ENCODE measurements at regions not wholly inside any gene's neighbourhood (a gene's known extent, or its start where the extent isn't known, plus 50 kb on each side); places are given as distances from the start of the nearest gene placed in this dataset.

DNA sequence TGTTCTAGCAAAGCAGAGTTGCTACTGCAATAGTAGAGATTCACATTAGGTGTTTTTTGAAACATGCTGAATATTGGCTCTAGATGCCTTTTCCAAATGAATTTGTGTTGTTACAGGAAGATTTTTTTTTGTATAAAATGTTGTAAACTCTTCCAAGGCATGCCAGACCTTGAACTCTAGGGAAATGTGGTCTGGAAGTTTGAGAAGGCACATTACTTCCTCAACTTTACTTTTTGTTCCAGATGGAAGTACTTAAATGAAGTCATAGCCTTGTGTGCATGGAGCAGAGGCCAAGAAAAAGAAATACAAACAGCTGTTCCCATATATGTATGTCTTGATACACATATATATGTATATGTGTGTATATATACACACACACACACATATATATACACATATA lies 585.7 kb upstream of the MARCKS start:
- DNase-seq = no peak

DNA sequence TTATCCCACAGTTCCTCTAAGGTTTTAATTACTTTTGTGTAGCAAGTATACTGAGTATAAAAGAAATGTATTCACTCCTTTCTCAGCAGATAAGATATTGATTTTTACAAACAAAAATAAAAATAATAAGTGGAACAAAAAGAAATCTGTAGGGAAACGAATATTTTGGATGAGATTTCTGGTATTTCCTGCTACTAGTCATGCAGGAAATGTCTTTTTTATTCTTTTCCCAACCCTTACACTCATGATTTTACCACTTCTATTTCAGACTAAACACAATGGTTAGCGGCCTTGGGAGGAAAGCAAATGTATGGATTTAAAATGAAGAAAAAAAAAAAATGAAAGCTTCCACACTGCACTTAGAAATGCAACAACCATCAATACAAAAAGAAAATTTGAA lies 580.5 kb upstream of the MARCKS start:
- DNase-seq = no peak

DNA sequence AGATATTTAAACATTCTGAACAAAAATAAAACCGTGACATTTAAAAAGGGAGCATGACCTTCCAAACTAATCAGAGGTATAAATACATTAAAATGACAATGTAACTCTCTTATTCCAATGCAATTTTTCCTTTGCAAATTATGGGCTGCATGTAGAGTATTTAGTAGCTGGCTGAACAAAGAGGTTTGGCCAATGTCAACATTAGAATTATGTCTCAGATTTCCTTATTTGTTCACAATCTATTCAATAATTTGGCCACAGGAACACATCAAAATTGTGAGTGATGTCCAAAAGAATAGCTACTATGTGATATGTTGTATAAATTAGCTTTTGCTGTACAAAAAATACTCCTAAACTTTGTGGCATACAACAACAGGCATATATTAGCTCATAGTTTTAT lies 580.0 kb upstream of the MARCKS start:
- DNase-seq = no peak

DNA sequence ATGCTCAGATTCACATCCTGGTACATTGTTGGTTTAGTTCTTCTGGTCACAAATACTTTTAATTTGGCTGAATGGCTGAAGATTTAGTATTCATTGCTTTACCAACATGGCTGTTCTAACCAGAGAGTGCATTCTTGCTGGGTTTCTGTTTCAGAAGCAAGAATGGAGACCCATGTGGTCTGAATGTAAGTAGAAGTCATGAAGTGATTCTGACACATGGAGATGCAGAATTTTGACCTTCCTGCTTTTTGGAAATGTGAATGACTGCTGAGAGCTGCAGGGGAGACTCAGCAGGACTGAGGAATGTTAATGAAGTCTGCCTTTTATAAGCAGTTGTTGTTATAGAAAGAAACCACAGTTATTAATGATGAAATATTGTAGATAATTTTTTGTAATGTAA lies 576.1 kb upstream of the MARCKS start:
- DNase-seq = peak; percentile 61

DNA sequence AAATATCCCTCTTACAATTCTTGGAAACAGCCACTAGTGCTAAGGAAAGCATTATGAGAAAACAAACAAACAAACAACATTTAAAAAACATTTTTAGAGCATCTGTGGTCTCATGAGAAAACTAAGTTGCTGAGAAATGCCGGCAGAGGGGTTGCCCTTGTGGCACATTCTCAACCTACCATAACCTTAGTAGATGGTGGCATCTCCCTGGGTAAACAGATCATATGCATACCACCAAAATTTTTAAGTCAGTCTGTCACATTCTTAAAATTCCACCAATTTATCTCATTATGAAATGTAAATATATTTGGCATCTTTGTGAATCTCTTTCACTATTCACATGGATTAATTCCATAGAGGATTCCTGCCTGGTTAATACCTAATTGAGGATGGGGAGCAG lies 575.7 kb upstream of the MARCKS start:
- DNase-seq = no peak

DNA sequence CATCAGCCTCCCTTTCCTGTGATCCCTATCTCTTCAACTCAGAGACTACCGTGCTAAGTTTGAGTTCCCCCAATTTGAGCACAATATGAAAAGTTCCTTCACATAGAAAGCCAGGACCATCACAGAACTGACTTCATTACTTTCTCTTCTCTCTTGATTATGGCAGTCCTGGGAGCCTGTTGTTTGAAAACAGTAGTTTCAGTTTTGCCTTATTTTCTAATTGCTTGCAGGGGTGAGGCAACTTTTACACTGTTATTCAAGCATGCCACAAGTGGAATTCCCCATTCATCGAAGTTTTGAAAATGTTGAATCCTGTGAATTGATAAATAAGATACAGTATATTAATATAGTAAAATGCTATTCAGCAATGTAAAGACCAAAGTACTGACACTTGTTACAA lies 569.7 kb upstream of the MARCKS start:
- DNase-seq = no peak

DNA sequence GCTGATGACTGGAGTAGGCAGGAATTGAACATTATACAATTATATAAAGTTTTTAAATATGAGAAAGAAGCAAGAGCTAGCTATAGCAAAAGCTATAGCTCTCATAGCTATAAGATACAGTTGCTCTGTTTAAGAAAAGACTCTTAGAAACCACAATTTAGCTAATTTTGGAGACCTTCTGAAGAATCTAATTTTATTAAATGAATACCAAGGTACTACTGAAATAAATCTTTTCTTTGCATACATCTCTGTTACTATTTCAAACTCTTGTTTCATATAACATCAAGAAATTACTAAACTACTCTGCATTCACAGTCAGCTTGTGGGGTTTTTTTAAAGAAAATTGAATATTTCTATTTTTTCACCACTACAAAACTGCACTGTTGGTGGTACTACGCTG lies 568.7 kb upstream of the MARCKS start:
- no peak for DNase-seq

DNA sequence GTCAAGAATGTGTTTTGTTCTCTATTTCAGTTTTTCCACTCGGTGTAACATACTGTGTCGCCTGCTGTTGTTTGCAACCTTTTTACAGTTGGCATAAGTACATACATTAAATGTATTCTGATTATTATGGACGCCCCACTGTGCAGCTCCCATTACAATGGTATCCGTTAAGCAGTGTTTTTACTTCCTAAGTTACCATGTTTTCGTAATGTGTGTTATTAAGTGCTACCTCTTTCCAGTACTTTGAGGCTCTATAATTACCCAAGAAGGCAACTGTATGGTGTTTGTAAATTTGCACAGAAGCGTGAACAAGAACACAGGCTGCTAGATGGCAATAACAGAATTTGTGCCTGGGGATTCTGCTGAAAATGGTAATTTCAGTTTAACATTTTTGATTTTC lies 568.0 kb upstream of the MARCKS start:
- no peak for DNase-seq

DNA sequence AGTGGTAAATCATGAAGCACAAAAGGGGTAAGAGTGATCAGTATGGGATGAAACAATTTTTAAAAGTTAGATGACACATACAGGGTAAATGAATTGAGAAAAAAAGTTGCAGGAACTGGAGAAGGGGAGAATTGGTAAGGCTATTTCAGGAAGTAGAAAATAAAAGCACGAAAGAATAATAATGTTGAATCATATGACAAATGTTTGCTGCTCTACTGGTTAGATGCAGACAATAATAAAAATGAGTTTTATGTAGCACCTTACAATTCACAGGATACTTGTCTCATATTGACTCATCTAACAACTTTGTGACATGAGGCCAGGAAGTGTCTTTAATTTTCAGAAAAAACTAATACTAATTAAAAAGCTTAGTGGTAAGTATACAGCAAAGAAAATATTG lies 566.5 kb upstream of the MARCKS start:
- DNase-seq = no peak

DNA sequence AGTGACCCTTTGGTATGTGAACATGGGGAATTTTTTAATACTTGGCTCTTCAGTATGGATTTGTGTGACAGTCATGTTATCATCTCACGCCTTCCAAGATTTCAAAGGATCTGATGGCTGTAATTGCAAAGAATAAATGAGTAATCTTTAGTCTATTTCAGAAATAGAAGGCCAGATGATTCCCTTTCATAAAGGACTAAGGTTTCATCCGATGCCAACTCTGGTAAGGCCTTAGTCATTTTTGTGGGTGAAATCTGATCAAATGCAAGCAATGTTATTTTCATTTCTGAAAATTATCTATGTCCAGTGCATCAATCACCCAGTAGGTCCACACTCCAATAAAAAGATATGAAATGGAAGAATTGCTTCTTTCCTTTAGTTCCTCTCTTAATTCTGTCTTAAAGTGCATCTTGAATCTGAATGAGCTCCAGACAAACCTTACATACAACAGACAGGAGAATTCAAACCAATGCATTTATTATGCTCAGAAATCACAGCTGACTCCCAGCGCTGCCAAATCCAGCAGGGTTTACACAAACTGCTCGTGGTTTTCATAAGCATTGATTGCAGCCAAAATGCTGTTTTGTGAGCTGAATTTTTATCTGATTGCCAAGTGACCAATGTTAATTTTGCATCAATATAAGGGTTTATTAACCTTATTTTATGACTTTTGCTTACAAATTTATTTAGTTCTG lies 565.2 kb upstream of the MARCKS start:
- peak; percentile 55 for DNase-seq

DNA sequence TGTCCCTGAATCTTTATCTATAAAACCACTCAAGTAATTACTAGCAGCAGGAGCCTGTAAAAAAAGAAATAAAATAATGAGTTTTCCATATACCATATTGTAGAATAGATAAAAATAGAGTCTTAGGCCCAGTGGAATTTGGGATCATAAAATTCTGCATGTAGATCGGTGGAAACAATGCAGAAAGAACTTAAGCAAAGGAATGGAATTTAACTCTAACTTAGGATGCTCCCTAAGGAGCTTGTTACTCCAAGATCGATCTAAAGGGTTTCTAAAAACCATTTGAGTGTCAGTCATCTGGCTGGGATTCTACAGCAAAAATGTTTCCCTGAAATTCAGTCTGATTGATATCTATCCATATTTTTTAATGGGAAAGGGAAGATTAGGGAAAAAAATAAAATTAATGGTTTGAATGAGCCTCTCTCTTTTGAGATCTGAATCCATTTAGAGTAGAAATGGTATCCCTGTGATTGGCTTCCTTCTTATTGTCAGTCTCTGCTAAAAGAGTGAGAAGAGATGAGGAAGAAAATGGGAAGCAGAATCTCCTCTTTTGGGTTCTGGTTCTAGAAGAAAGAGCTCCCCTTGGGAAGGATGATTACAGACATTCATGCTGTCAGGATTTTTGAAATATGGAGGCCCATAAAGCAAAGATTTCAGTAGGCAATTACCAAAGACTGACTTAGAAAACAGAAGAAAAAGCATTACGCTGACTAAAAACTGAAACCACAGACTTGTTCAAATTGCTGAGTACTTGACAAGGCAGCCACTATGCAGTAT lies 564.3 kb upstream of the MARCKS start:
- DNase-seq = no peak

DNA sequence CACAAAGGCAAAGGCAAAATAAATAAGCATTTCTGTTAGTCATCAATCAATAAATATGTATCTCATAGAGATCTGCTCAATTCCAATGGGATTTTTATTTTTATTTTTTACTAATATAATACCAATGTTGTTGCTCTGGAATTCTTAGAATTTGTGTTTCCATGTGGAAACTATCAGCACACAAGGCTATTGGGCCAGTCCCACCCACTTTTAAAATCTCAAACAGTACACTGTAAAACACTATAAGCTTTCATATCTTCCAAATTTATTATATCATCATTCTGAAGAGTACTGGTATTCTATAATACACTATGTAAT lies 563.8 kb upstream of the MARCKS start:
- no peak for DNase-seq

DNA sequence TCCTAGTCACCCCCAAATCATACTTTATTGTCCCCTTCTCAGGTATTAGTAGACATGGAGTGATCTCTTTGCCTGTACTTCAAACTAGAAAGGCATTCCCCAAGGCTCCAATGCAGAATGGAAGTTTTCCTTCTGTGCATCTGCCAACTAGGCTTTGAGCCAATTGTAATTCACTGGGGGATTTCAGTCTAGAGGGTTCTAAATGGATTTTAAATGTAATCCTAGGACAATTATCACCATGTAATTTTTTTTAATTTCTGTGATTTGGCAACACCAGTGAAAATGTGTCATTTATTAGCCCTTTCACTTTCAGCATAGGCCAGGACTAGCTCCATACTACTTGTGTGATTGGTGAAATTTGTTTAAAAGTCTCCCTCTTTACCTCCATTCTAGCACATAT lies 557.6 kb upstream of the MARCKS start:
- DNase-seq = no peak

DNA sequence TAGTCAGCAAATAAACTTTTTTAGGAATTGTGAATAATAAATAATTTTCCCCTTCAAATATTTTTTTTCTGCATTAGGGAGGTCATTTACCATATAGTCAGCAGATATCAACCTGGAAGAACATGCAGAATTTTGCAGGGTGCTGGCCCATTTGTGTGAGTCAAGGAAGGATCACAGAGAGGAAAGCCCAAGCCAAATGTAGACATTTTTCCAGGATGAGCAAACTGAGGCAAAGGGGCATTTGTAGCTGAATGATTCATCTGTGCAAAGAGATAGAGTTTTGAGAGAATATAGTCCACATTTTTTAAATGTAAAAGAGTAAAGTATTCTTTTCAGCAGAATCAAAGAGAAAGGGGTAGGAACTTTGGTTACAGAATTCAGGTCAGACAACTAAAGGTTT lies 555.5 kb upstream of the MARCKS start:
- DNase-seq = no peak

DNA sequence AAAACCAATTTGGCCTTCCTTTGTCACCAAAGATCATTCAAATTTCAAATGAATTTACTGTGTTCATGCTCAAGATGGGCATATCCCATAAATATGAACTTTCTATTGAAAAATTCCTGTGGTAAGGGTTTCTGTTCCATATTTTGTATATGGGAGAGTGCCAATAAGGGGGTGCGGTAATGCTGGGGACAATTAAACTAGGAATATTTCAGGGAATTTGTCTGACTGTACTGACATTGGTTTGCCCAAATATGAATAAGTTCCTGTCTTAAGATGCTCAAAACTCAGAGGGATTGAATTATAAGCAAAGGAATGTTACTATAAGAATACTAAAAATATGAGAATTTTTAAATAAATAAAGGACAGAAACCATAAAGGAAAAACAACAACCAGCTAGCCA lies 553.0 kb upstream of the MARCKS start:
- DNase-seq = no peak

DNA sequence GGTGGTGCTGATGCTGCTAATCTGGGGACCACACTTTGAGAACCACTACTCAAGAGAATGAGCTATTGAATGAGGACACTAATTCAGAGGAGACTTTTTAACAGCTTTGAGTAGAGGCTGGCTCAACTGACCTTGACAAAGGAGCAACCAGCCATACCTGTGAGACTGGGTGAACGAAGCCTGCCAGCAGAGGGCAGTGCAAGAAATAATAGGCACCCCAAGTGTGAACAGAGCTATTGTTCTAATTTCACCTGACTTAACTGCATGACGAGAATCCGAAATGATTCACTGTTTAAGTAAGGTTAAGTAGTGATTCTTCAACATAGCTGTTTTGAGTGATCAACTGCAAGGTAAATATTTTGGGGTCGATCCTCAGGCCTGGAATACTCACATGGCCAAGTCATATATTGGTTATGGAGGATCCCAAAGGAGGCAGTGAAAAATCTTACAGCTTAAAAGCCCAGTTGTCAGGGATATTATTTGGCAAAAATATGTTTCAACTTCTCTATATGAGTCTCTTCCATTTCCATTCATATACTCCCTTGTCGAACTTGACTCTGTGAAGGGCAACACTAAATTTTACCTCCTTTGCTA lies 550.5 kb upstream of the MARCKS start:
- no peak for DNase-seq

DNA sequence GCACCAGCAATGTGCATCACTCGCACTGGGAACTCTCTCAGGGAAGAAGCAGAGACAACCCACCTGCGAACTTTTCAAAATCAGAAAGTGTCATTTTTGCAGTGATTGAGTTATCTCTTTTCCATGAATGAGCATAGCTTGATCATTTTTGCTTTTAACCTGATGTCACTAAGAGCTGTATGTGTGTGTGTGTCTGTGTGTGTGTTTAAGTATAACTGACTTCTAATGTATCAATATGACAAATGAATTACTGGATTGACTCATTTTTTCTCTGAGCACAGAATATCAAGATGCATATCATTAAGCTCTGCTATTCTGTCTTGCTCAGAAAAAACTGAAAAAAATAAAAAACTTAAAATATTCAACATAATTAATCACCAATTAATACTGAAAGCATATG lies 548.9 kb upstream of the MARCKS start:
- DNase-seq = no peak

DNA sequence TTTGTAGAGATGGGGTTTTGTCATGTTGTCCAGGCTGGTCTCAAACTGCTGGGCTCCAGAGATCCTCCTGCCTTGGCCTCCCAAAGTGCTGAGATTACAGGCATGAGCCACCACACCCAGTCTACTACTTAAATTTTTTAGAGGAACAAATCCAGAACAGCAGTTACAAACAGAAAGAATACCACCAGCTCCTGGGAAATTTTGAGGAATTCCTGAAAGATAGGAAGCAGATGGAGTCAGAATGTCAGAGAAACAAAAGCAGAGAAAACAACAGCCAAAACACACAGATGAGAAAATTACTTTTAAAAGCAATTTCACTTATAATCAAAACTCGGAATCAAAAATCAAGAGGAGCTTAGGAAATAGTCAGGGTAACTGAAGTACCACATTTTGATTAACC lies 543.3 kb upstream of the MARCKS start:
- DNase-seq = no peak

DNA sequence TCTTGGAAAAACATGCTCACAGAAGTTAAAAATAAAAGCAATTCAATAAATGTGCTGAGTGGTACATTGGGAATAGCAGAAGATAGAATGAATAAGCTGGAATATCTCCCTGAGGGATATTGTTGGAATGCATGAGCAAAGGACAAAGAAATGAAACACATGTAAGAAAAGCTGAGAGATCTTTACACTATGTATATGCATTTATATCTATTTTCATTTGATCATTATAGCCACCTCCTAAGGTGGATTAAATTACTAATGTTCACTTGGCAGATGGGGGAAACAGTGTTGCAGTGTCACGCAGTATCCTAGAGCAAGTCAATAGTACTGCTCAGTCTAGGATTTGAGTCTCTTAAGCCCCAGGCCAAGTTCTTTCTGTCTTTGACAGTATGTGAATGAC lies 542.0 kb upstream of the MARCKS start:
- no peak for DNase-seq

DNA sequence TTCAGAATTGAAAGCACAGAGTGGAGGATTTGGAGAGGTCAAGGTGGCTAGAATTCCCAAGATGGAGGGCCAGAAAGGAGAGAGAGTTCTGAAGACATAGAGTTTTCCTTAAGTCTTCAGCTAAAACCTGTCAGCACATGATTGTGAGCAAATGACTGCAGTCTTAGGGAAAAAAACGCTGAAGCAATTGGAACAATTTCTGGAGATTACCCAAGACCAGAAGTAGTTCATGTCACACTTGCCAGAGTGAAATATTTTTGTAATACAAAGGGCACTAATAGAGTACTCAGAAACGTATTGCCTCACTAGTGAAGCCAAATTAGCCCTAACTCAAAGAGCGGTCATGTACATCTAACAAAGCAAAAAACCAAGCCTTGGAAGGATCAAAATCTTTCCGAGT lies 541.3 kb upstream of the MARCKS start:
- DNase-seq = no peak

DNA sequence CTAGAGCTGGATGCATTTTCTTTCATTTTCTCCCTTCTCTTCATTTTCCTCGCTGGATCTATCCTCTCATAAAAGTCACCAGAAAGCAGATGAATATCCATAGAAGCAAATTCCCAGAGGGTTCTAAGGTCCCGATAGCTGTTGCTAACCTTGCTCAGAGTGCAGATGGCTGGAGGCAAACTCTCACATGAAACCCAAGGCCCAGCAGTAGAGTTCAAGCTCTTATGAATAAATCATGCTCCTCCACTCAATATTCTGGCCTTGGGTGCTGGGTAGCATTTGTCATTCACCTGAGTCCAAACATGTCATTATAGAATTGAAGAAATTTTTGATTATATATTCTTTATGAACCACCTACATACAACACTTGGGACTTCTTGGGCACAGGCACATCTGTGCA lies 539.7 kb upstream of the MARCKS start:
- DNase-seq = peak; percentile 72

DNA sequence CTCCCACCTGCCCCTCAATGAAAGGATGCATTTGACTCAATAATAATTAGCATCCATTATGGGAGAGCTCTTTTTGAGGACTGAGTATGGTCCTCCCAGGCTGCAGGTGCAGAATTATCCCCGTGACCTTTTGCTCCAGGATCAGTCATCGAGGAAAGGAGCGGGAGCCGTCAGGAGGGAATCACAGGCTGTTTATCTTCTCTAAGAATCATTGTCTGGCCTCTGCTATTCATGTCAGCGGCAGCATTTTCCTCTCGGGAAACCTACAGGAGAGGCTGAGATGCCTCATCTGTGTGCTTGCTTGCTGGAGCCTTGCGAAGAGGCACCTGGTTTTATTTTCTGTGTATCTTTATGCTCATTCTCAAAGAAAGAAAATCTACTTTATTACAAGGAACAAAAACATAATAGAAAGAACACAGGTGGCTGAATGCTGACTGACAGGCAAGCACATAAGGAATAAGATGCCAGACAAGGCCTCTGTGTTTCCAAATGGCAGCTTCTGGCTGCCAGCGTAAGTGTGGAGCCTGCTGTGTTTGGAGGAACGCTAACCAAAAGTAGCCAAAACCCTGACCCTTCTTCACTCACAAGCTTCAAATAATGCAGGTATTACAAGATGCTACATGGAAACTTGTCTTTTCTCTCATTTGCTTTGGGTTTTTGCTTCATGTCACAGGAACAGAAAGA lies 539.1 kb upstream of the MARCKS start:
- peak; percentile 72 for DNase-seq

DNA sequence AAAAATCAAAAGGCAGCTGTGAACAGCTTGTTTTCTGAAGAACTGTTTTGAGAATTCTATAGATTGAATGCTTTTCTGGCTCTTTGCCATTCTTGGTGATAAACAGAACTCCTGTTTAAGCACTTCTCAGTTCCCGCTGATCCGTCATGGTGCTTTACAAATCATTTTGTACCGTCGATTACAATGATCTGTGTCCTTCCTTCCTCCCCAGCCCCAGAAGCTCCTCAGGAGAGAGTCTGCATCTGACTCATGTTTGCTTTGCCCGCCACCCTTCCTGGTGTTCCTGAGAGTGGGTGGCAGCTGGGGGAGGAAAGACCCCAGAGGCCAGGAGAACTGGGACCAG lies 538.6 kb upstream of the MARCKS start:
- DNase-seq = peak; percentile 63

DNA sequence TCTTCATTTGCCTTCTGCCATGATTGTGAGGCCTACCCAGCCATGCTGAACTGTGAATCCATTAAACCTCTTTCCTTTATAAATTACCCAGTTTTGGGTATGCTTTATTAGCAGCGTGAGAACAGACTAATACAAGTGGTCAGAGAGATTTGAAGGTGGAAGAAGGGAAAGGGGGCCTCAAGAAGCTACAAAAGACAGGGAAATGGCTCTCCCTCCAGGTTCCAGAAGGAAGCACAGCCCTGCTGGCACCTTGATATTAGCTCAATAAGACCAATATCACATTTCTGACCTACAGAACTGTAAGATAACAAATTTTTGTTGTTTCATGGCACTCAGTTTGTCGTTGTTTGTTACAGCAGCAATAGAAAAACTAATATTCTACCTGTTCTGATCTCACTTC lies 536.5 kb upstream of the MARCKS start:
- DNase-seq = no peak

All from eye (tissue), 1 donor.